Prostate gland (tissue), 2 donors: ENCODE measurements at regions not wholly inside any gene's neighbourhood (a gene's known extent, or its start where the extent isn't known, plus 50 kb on each side); places are given as distances from the start of the nearest gene placed in this dataset.
"Not testable (repeated sequence)": the region's sequence is repeated elsewhere in the genome, so short reads cannot be mapped to it uniquely, and the experiment has no call there.

Experiments
- DNase-seq: peaks from one replicate; pipeline ENCODE4 v3.0.0-alpha.2; 2019; ENCODE audit warnings: low spot score
- H3K27ac ChIP-seq, 2 donors: fragments of 200-600 bp; sonication (generic); 2 replicates each; pipeline ENCODE4 v1.5.1; 2017 to 2019
- H3K27me3 ChIP-seq: fragments of 200-600 bp; sonication (generic); replicated peaks from 2 replicates; pipeline ENCODE4 v1.5.1; 2019; ENCODE audit not compliant: insufficient read depth
- H3K36me3 ChIP-seq, 2 donors: fragments of 200-600 bp; sonication (generic); 1 replicate in 1 of 2; 2 replicates in 1 of 2; pipeline versions ENCODE4 v1.5.1 to v1.8.1; 2017 to 2019
- H3K4me1 ChIP-seq: fragments of 200-600 bp; sonication (generic); replicated peaks from 2 replicates; pipeline ENCODE4 v1.5.1; 2019
- H3K4me3 ChIP-seq, 2 donors: fragments of 200-600 bp; sonication (generic); 2 replicates each; pipeline ENCODE4 v1.5.1; 2017 to 2019
- H3K9me3 ChIP-seq: fragments of 200-600 bp; sonication (generic); 2 replicates; pipeline ENCODE4 v1.5.1; 2017
- POLR2A ChIP-seq: fragments of 450-650 bp; IDR thresholded peaks from one replicate; pipeline ENCODE4 v1.6.1; 2016; ENCODE audit warnings: antibody characterized with exemption, mild to moderate bottlenecking
- POLR2AphosphoS5 ChIP-seq: sonication (generic); formaldehyde crosslinking; IDR thresholded peaks from one replicate; pipeline ENCODE4 v1.6.1; 2017; ENCODE audit warnings: antibody characterized with exemption
- WGBS: methylation state at CpG from one replicate; pipeline ENCODE4 v1.1.5; 2018; 5-methylcytosine and 5-hydroxymethylcytosine counted together
- intact Hi-C: fragments of 100-400 bp; cut with DNase I; formaldehyde crosslinking; loops from one replicate; pipeline ENCODE4 v1.14.2; 2022
- TF ChIP-seq, protein P1 (sequence below), 4 experiments: fragments of 200-600 bp in 2 of 4; fragments of 450-650 bp in 2 of 4; sonication (generic) in 2 of 4; IDR thresholded peaks; 1 replicate in 3 of 4; 2 replicates in 1 of 4; pipeline ENCODE4 v1.5.1; 2016 to 2019; ENCODE audit warnings: antibody characterized with exemption in 4 of 4, mild to moderate bottlenecking in 2 of 4, moderate library complexity in 2 of 4

GRCh38 chr6:95740157-95740556, 162.8 kb downstream of the MANEA start:
- no peak overlapping the region for H3K4me3 ChIP-seq
- no peak overlapping the region for H3K27ac ChIP-seq
- WGBS: 83% methylated on average over 1 of the region's 1 CpG
- H3K4me1 ChIP-seq: no peaks in the 10 kb centered on the region
- no peaks in the 10 kb centered on the region for H3K36me3 ChIP-seq
- TF ChIP-seq, protein P1, sequence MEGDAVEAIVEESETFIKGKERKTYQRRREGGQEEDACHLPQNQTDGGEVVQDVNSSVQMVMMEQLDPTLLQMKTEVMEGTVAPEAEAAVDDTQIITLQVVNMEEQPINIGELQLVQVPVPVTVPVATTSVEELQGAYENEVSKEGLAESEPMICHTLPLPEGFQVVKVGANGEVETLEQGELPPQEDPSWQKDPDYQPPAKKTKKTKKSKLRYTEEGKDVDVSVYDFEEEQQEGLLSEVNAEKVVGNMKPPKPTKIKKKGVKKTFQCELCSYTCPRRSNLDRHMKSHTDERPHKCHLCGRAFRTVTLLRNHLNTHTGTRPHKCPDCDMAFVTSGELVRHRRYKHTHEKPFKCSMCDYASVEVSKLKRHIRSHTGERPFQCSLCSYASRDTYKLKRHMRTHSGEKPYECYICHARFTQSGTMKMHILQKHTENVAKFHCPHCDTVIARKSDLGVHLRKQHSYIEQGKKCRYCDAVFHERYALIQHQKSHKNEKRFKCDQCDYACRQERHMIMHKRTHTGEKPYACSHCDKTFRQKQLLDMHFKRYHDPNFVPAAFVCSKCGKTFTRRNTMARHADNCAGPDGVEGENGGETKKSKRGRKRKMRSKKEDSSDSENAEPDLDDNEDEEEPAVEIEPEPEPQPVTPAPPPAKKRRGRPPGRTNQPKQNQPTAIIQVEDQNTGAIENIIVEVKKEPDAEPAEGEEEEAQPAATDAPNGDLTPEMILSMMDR (IDR thresholded peaks at IDR 0.05): no peak
- TF ChIP-seq POLR2AphosphoS5: no peak
- TF ChIP-seq POLR2A: no peak
- intact Hi-C loops: no loop called here
- no peaks in the 10 kb centered on the region for H3K27me3 ChIP-seq
- no peak for DNase-seq
- H3K9me3 ChIP-seq: no peaks in the 10 kb centered on the region

- H3K36me3 ChIP-seq: no peaks in the 10 kb centered on the region
- H3K27me3 ChIP-seq: no peaks in the 10 kb centered on the region
- no peak overlapping the region for H3K27ac ChIP-seq
- intact Hi-C loops: no loop called here
- no peaks in the 10 kb centered on the region for H3K9me3 ChIP-seq
- no peak for DNase-seq
- H3K4me1 ChIP-seq: no peaks in the 10 kb centered on the region
- WGBS: 65% methylated on average over 4 of the region's 4 CpGs
- no peak overlapping the region for H3K4me3 ChIP-seq
- TF ChIP-seq, protein P1 (IDR thresholded peaks at IDR 0.05): no peak
- TF ChIP-seq POLR2A (no peak), POLR2AphosphoS5 (no peak)
Measured at GRCh38 chr6:95741045-95741444, 163.7 kb downstream of the MANEA start.

GRCh38 chr6:95742767-95743289, 165.5 kb downstream of the MANEA start:
- TF ChIP-seq, protein P1 (IDR thresholded peaks at IDR 0.05): no peak
- no peak for TF ChIP-seq POLR2A
- TF ChIP-seq POLR2AphosphoS5: no peak
- Histone ChIP-seq H3K4me3 (no peak overlapping the region), H3K4me1 (no peaks in the 10 kb centered on the region), H3K27me3 (no peaks in the 10 kb centered on the region), H3K27ac (no peak overlapping the region), H3K9me3 (no peaks in the 10 kb centered on the region), H3K36me3 (no peaks in the 10 kb centered on the region)
- intact Hi-C loops: no loop called here
- no peak for DNase-seq

DNA sequence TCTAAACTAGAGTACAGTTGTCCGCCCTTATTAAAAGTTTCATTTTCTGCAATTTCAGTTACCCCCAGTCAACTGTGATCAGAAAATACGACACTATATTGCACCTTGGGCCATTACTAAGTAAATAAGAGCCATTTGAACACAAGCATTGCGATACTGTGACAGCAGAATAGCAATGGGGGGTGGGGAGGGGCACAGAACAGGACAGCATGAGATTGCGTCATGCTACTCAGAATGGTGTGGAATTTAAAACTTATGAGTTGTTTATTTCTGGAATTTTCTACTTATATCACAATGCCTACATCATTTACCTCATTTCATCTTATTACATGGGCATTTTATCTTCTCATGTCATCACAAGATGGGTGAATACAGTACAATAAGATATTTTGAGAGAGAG, 166.3 kb downstream of the MANEA start:
- DNase-seq: no peak
- Histone ChIP-seq H3K27me3 (no peaks in the 10 kb centered on the region), H3K4me3 (no peak overlapping the region), H3K9me3 (no peaks in the 10 kb centered on the region), H3K27ac (no peak overlapping the region), H3K36me3 (no peaks in the 10 kb centered on the region), H3K4me1 (no peaks in the 10 kb centered on the region)
- TF ChIP-seq POLR2AphosphoS5 (no peak), POLR2A (no peak)
- TF ChIP-seq, protein P1 (IDR thresholded peaks at IDR 0.05): no peak
- 74% methylated on average over 4 of the region's 4 CpGs for WGBS
- intact Hi-C loops: no loop called here

GRCh38 chr6:95758236-95759069, 181.1 kb downstream of the MANEA start:
- WGBS: 68% methylated on average over 35 of the region's 36 CpGs
- H3K9me3 ChIP-seq, H3K36me3 ChIP-seq, intact Hi-C loops, DNase-seq, H3K4me3 ChIP-seq, H3K27ac ChIP-seq, H3K4me1 ChIP-seq, H3K27me3 ChIP-seq: not testable (repeated sequence)
